ENCODE measurements at regions not wholly inside any gene's neighbourhood (a gene's known extent, or its start where the extent isn't known, plus 50 kb on each side); places are given as distances from the start of the nearest gene placed in this dataset.

- H3K4me3 ChIP-seq (ENCODE audit: low read depth in 1 of 2, low read length in 2 of 2): no peak overlapping the region
- no peaks in the 10 kb centered on the region for H3K27me3 ChIP-seq (ENCODE audit: control insufficient read depth in 1 of 2, insufficient read depth in 2 of 2, low read length in 2 of 2)
- 63 to 81% methylated on average over 2 of the region's 2 CpGs for WGBS, 2 donors
- no peaks in the 10 kb centered on the region for H3K4me1 ChIP-seq (ENCODE audit: control insufficient read depth in 2 of 2, insufficient read depth in 2 of 2, low read length in 1 of 2)
- no peak overlapping the region for H3K27ac ChIP-seq (ENCODE audit: low read depth in 2 of 2, low read length in 1 of 2)
- H3K36me3 ChIP-seq (ENCODE audit: control insufficient read depth in 2 of 2, insufficient read depth in 2 of 2, low read length in 1 of 2): no peaks in the 10 kb centered on the region
- H3K9me3 ChIP-seq (ENCODE audit: control insufficient read depth in 2 of 2, insufficient read depth in 1 of 2, low read depth in 1 of 2, low read length in 1 of 2): no peaks in the 10 kb centered on the region
Observed at GRCh38 chr11:45726493-45727054, 61.2 kb upstream of the CHST1 start.

DNA sequence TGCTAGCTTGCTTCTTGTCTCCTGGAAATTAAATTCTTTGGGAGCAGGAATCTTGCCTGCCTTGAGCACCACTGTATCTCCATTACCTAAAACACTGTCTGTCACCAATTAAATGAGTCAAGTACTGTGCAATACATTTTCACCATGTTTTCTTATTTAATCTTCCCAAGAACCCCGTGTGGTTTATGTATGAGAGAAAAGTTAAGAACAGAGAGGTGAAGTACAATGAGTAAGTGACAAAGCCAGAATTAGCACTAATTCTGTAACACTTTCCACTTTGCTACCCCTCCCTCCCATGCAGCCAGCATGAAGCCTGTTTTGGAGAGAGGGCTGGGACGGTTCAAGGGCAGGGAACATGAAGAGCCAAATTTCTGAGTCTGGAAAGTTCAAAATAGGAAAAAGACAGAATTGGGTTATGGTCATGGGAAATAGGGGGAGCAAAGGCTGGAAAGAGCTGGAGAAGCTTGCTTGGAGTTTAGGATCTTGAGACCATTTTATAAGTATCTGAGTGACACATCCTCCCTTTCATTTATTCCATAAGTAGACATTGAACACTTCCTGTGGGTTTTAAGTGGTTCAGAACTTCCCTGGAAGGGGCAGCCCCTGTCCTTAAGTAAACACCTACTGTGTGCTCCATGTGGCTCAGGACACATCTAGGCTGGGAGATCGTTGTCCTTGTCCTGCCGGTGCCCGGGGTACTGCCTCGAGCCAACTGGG, 60.5 kb upstream of the CHST1 start:
- WGBS, 2 donors: 68 to 73% methylated on average over 6 of the region's 6 CpGs

GRCh38 chr11:45725121-45725520, 59.7 kb upstream of the CHST1 start:
- Histone ChIP-seq H3K4me3 (ENCODE audit: low read depth in 1 of 2, low read length in 2 of 2) (no peak overlapping the region), H3K27me3 (ENCODE audit: control insufficient read depth in 1 of 2, insufficient read depth in 2 of 2, low read length in 2 of 2) (no peaks in the 10 kb centered on the region), H3K36me3 (ENCODE audit: control insufficient read depth in 2 of 2, insufficient read depth in 2 of 2, low read length in 1 of 2) (no peaks in the 10 kb centered on the region), H3K27ac (ENCODE audit: low read depth in 2 of 2, low read length in 1 of 2) (no peak overlapping the region), H3K4me1 (ENCODE audit: control insufficient read depth in 2 of 2, insufficient read depth in 2 of 2, low read length in 1 of 2) (no peaks in the 10 kb centered on the region), H3K9me3 (ENCODE audit: control insufficient read depth in 2 of 2, insufficient read depth in 1 of 2, low read depth in 1 of 2, low read length in 1 of 2) (no peaks in the 10 kb centered on the region)
- 82 to 83% methylated on average over 3 of the region's 3 CpGs for WGBS, 2 donors

More for the DNA sequence above, 60.5 kb upstream of the CHST1 start:
- no peaks in the 10 kb centered on the region for H3K4me1 ChIP-seq (ENCODE audit: control insufficient read depth in 2 of 2, insufficient read depth in 2 of 2, low read length in 1 of 2)
- no peak overlapping the region for H3K27ac ChIP-seq (ENCODE audit: low read depth in 2 of 2, low read length in 1 of 2)
- H3K36me3 ChIP-seq (ENCODE audit: control insufficient read depth in 2 of 2, insufficient read depth in 2 of 2, low read length in 1 of 2): no peaks in the 10 kb centered on the region
- H3K9me3 ChIP-seq (ENCODE audit: control insufficient read depth in 2 of 2, insufficient read depth in 1 of 2, low read depth in 1 of 2, low read length in 1 of 2): no peaks in the 10 kb centered on the region
- H3K4me3 ChIP-seq (ENCODE audit: low read depth in 1 of 2, low read length in 2 of 2): no peak overlapping the region
- H3K27me3 ChIP-seq (ENCODE audit: control insufficient read depth in 1 of 2, insufficient read depth in 2 of 2, low read length in 2 of 2): no peaks in the 10 kb centered on the region

DNA sequence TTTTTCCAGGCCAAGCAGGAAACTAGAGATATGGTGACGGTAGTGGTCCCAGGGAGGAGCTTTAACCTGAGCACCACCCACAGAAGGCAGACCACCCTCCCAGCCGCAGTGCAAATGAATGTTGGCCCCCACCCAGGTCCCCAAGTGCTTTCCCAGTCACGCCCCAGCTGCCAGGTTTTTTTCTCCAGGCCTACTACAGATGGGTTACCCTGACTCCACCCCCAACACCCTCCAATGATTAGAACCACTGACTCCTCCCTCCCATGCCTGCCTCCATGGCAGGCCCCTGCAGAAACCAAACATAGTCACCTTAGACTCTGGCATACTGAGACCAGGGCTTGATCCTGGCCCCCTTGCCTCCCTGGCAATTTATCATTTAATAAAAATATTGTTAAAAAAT, 58.7 kb upstream of the CHST1 start:
- Histone ChIP-seq H3K4me3 (ENCODE audit: low read depth in 1 of 2, low read length in 2 of 2) (no peak overlapping the region), H3K27ac (ENCODE audit: low read depth in 2 of 2, low read length in 1 of 2) (no peak overlapping the region), H3K4me1 (ENCODE audit: control insufficient read depth in 2 of 2, insufficient read depth in 2 of 2, low read length in 1 of 2) (no peaks in the 10 kb centered on the region), H3K36me3 (ENCODE audit: control insufficient read depth in 2 of 2, insufficient read depth in 2 of 2, low read length in 1 of 2) (no peaks in the 10 kb centered on the region), H3K27me3 (ENCODE audit: control insufficient read depth in 1 of 2, insufficient read depth in 2 of 2, low read length in 2 of 2) (no peaks in the 10 kb centered on the region), H3K9me3 (ENCODE audit: control insufficient read depth in 2 of 2, insufficient read depth in 1 of 2, low read depth in 1 of 2, low read length in 1 of 2) (no peaks in the 10 kb centered on the region)
- WGBS, 2 donors: 50 to 52% methylated on average over 3 of the region's 3 CpGs

DNA sequence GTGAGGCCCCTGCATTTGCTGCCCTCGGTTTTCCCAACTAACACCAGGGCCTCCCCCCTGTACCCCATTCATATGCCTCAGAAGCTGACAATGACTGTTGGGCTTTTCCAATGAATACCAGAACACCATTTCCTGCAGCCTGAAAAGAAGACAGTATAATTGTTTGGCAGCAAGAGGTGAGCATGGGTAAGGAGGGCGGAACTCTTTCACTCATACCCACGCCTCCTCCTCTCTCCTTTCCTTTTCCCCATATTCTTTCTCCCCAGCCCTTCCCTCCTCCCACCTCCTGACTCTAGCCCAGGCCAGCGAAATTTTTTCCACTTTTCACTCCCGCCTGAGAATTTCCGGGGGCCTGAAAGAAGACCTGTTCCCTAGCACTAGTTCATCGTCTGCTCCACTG, 58.0 kb upstream of the CHST1 start:
- Histone ChIP-seq H3K27me3 (ENCODE audit: control insufficient read depth in 1 of 2, insufficient read depth in 2 of 2, low read length in 2 of 2) (no peaks in the 10 kb centered on the region), H3K27ac (ENCODE audit: low read depth in 2 of 2, low read length in 1 of 2) (no peak overlapping the region), H3K36me3 (ENCODE audit: control insufficient read depth in 2 of 2, insufficient read depth in 2 of 2, low read length in 1 of 2) (no peaks in the 10 kb centered on the region), H3K4me3 (ENCODE audit: low read depth in 1 of 2, low read length in 2 of 2) (no peak overlapping the region), H3K4me1 (ENCODE audit: control insufficient read depth in 2 of 2, insufficient read depth in 2 of 2, low read length in 1 of 2) (no peaks in the 10 kb centered on the region), H3K9me3 (ENCODE audit: control insufficient read depth in 2 of 2, insufficient read depth in 1 of 2, low read depth in 1 of 2, low read length in 1 of 2) (no peaks in the 10 kb centered on the region)
- WGBS, 2 donors: 79 to 82% methylated on average over 7 of the region's 7 CpGs

GRCh38 chr11:45722144-45722543, 56.7 kb upstream of the CHST1 start:
- Histone ChIP-seq H3K36me3 (ENCODE audit: control insufficient read depth in 2 of 2, insufficient read depth in 2 of 2, low read length in 1 of 2) (no peaks in the 10 kb centered on the region), H3K4me1 (ENCODE audit: control insufficient read depth in 2 of 2, insufficient read depth in 2 of 2, low read length in 1 of 2) (no peaks in the 10 kb centered on the region), H3K9me3 (ENCODE audit: control insufficient read depth in 2 of 2, insufficient read depth in 1 of 2, low read depth in 1 of 2, low read length in 1 of 2) (no peaks in the 10 kb centered on the region), H3K27ac (ENCODE audit: low read depth in 2 of 2, low read length in 1 of 2) (no peak overlapping the region), H3K4me3 (ENCODE audit: low read depth in 1 of 2, low read length in 2 of 2) (no peak overlapping the region), H3K27me3 (ENCODE audit: control insufficient read depth in 1 of 2, insufficient read depth in 2 of 2, low read length in 2 of 2) (no peaks in the 10 kb centered on the region)
- WGBS, 2 donors: 85 to 87% methylated on average over 13 of the region's 13 CpGs

GRCh38 chr11:45717526-45717925, 52.1 kb upstream of the CHST1 start:
- Histone ChIP-seq H3K9me3 (ENCODE audit: control insufficient read depth in 2 of 2, insufficient read depth in 1 of 2, low read depth in 1 of 2, low read length in 1 of 2) (no peaks in the 10 kb centered on the region), H3K36me3 (ENCODE audit: control insufficient read depth in 2 of 2, insufficient read depth in 2 of 2, low read length in 1 of 2) (no peaks in the 10 kb centered on the region), H3K4me3 (ENCODE audit: low read depth in 1 of 2, low read length in 2 of 2) (no peak overlapping the region), H3K27me3 (ENCODE audit: control insufficient read depth in 1 of 2, insufficient read depth in 2 of 2, low read length in 2 of 2) (no peaks in the 10 kb centered on the region), H3K27ac (ENCODE audit: low read depth in 2 of 2, low read length in 1 of 2) (no peak overlapping the region), H3K4me1 (ENCODE audit: control insufficient read depth in 2 of 2, insufficient read depth in 2 of 2, low read length in 1 of 2) (no peaks in the 10 kb centered on the region)
- WGBS, 2 donors: 74 to 84% methylated on average over 8 of the region's 8 CpGs

DNA sequence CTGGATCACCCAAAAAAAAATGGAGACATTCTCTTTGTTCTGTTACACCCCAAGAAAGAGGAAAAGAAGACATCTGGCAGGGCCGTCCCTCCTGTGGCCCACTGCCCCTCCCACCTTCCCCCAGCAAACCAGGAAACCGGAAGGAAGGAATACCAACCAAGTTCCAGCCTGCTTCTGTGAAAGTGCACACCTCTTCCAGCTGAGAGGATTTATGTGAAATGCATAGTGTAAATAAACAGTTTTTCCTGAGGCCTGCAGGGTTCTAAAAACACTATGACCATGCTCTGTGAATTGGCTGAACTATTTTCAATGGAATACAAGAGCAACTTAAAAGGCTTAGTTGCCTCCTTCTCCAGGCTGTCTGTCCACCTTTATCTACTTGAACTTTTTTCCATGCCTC, 50.0 kb upstream of the CHST1 start:
- Histone ChIP-seq H3K4me3 (ENCODE audit: low read depth in 1 of 2, low read length in 2 of 2) (no peak overlapping the region), H3K27ac (ENCODE audit: low read depth in 2 of 2, low read length in 1 of 2) (no peak overlapping the region), H3K9me3 (ENCODE audit: control insufficient read depth in 2 of 2, insufficient read depth in 1 of 2, low read depth in 1 of 2, low read length in 1 of 2) (no peaks in the 10 kb centered on the region), H3K27me3 (ENCODE audit: control insufficient read depth in 1 of 2, insufficient read depth in 2 of 2, low read length in 2 of 2) (no peaks in the 10 kb centered on the region), H3K36me3 (ENCODE audit: control insufficient read depth in 2 of 2, insufficient read depth in 2 of 2, low read length in 1 of 2) (no peaks in the 10 kb centered on the region), H3K4me1 (ENCODE audit: control insufficient read depth in 2 of 2, insufficient read depth in 2 of 2, low read length in 1 of 2) (no peaks in the 10 kb centered on the region)
- 30 to 39% methylated on average over 2 of the region's 2 CpGs for WGBS, 2 donors

Data from esophagus (tissue), 2 donors.